HK-2 (cell line): ENCODE measurements at regions not wholly inside any gene's neighbourhood (a gene's known extent, or its start where the extent isn't known, plus 50 kb on each side); places are given as distances from the start of the nearest gene placed in this dataset.

Source experiments
- DNase-seq: peaks from one replicate; pipeline ENCODE4 v3.0.0-alpha.2; 2018; ENCODE audit not compliant: unreplicated experiment

GRCh38 chr12:24081092-24081529 lies 131.6 kb upstream of the SOX5 start:
- DNase-seq = no peak

GRCh38 chr12:24080465-24080864 lies 131.0 kb upstream of the SOX5 start:
- DNase-seq = no peak

DNA sequence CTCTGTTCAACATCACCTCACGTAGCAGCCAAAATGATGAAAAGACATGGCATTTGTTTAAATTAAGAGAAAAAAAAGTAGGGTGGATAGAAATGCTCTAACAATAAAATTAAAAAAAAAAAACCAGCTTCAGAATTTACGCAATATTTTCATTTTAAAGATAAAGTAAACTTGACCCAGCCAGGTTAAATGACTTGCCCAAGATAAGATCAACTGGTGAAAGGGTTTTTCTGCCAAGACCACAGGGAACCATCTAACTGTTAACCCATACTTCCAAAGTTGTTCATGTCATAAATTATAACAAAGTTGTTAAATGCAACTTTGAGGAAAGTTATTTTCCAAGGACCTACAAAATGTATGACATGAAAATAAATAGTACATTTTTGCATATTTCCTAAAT lies 129.6 kb upstream of the SOX5 start:
- DNase-seq = no peak

DNA sequence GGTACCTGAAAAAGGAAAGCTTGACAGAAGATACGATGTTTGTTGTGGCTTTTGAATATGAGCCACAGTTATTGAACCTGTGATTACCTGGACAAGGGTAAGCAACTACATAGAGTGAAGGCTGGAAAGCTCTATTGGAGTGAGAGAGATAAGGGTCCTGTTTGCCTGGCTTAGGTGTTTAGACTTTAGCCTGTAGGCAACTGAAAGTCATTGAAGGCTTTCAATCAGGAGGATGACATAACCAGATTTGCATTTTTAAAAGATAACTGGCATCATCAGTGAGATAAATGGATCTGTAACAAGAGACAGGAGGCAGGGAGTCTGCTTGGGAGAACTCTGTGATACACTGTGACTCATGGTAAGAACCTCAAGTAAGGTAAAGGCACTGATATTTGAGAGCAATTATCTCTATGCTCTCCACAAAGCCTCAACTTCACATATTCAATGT lies 128.9 kb upstream of the SOX5 start:
- DNase-seq = no peak

DNA sequence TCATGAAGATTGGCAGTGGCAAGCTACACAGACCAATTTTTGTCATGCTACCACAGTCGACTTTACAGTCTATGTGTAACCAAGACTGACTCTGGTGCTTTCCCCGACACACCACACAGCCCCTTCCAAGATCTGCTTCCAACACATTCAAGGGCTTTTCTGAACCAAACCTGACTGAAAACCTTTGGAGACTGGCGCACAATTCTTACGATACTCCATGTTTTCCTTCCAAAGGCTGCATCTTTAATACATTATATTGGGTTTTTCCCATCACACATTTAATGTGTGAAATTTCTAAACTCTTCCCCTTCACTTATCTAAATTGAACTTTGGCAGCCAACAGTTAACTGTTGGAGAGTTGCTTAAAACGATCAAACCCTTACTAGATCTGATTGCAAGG lies 127.7 kb upstream of the SOX5 start:
- no peak for DNase-seq

- DNase-seq = no peak
Observed at GRCh38 chr12:24075650-24076049, 126.2 kb upstream of the SOX5 start.

DNA sequence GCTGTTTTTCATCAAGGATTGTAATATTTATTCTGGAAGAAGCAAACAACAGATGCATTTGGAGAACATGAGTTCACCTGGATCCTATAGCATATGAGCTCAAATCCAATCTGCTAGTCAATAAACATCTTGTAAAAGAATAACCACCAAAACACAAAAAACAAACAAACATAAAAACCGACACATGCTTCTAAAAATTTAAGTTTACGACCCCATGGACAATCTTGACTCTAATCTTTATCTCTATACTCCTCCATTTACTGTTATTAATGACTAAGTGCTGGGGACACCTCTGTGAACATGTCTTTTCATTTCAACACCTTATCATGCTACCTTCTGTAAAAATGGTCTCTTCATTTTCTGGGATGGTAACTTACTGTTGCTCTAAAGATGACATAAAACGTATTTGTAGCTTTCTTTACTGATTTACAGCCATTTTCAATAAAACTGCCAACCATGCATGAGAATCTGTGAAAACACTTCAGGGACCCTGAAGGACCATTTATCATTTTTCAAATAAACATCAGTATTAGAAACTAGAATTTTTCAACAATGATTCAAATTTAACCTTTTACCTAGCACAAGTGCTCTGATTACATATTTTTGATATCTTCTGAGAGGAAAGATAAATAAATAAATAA lies 123.8 kb upstream of the SOX5 start:
- no peak for DNase-seq

- no peak for DNase-seq
Observed at GRCh38 chr12:24072302-24072701, 122.8 kb upstream of the SOX5 start.

DNA sequence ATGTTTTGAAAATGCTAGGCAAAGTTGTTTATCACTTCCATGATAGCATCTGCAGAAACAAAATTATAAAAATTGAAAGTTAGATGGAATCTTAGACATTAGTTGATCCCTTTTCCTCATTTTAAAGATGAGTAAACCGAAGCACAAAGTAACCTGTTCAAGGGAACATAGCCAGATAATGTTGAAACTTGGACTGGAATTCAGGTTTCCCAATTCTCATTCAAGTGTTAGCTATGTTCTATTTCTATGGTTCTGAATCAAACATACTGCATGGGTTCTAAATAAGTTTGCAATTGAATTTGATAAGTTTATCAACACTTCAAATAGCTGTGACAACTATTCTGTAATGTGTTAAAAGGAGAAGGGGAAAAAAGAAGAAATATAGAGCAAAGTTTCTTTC lies 122.4 kb upstream of the SOX5 start:
- DNase-seq = no peak

DNA sequence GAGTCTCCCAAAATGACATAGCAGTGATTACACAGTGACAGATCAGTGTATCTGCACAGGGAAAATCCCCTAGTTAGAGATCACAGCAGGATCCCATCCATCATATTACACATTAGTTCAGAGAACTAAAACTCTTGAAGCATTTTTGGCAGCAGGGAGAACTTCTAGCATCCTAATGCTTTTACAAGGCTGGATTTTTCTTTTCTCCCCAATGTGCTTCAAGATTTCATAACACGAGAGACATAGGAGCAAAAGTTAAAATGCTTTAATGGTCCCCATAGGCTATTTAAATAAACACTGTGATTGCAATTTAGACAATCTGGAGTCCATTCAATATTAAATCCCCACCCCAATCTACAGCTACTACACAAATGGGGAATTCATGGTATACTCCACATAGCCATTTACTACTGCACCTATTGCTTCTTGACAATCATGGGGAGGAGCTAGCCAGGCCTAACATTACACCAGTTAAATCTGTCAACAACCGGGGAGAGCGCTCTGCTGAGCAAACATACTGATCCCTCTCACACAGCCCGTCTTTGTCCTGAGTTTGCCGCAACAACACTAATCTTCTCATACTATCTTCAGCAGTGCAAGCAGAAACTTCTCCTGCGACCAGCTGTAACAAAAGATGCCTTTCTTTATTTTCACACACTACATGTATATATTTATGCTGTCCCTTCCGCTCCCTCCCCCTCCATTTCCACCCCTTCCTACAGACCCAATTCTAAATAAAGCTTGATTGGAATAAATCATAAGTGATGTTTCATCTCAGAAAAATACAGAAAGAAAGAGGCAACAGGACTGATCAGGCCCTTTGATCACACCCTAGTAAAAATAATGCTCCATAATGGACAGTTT lies 120.3 kb upstream of the SOX5 start:
- no peak for DNase-seq

DNA sequence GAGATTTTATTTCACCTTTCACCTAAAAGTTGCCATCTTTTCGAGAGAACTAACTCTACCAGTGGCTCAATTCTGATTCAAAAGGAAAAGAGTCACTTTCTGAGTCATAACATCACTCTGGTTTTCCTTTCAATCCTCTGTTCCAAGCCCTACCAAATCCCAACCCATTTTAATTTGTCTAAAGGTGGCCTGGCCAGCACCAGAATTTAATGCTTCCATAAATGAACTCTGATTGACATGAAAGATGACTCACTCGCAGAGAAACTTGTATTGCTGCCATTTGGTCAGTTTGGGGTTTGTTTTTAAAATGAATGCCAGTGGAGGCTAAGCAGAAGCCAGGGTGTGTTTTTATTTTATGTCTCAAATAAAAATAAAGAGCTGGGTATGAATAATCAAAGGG lies 117.4 kb upstream of the SOX5 start:
- DNase-seq = no peak

GRCh38 chr12:24066097-24066496 lies 116.6 kb upstream of the SOX5 start:
- DNase-seq = no peak

GRCh38 chr12:24062642-24063245 lies 113.3 kb upstream of the SOX5 start:
- no peak for DNase-seq

DNA sequence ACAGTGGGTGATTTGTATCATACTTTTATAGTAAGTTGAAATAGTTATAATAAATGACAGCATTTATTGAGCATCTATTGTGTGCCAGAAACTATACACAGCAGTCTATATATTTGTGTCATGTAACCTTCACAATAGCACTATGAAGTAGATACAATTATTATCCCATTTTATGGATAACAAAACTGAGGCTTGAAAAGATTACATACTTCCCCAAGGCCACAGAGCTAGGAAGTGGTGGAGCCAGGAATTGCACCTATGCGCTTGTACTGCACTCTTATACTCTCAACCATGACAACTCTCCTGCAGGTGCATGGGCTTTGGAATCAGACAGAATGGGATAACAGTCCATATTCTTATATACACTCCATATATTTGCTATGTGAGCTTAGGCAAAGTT lies 110.6 kb upstream of the SOX5 start:
- no peak for DNase-seq

DNA sequence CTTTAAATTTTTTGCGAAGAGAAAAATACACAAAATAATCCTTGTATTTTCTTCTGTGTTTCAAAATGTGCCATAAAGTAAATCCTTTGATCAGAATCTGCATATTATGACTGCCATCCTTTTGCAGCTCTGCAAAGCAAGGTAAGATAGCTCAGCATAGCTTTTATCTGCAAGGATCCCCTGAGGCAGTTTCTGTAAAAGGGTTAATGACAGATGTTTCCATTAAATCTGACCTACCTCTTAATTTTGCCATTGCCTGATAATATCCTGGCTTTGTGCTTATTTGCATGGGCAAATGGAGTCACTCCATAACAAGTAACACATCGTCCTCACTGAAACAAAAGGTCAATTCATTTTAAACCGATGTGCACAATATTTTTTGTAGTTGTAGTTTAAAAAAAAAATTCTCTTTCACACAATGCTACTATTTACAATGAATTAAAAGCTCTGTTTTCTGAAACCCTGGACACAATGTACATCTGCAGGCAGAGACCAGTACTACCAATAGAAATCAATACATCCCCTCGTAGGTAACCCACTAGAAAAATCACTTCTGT lies 108.5 kb upstream of the SOX5 start:
- no peak for DNase-seq

DNA sequence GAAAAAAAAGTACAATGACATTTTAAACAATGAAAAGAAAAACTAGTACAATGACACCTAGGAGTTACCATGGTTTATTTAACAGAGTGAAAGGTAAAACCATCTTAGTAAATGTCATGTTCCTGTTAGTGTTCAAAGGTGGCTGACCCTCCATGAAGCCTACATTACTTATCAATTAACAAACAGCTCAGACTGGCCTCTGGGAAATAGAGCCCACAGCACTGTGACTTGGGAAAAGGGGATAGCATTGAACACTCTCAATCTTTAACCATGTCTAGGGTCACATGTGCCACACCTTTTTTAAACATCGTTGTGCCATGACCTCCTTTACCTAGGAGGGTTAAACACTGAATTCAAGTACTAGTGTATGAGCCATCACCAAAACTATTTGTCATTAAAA lies 106.3 kb upstream of the SOX5 start:
- no peak for DNase-seq

DNA sequence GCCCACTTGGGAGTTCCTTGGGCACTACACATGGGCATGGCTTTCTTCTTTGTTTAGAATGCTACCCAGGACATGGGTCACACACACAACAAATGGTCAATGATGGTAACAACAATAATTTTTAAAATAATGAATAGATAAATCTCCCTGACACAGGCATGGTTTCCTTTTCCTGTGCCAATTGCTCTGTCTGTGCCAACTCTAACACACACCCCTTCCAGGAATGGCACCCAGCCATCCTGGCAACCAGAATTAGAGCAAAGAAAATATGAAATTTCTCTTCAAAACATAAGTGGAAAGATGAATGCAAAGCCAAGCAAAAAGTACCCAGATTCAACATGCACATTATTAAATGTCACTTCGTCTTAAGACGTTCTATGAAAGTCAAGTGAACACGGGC lies 104.9 kb upstream of the SOX5 start:
- no peak for DNase-seq

- no peak for DNase-seq
Observed at GRCh38 chr12:24049728-24050127, 100.3 kb upstream of the SOX5 start.

DNA sequence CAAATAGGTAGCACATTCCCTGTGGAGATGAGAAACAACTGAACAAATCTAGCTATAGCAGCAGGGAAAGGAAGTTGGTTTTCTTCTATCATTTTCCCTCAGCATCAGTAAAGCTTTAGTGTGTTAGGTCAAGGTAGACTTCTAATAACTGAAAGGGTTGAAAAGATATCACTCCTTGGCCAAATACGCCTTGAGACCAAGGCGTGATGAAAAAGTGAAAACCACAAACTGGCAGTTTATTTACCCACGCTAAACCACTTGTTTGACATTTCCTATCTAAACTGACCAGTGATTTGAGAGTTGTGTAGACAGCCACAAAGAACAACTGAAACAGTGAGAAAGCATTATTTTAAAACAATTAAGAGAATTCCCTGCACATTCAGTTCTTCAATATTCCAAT lies 99.6 kb upstream of the SOX5 start:
- DNase-seq = no peak

- DNase-seq = no peak
Observed at GRCh38 chr12:24048446-24048845, 99.0 kb upstream of the SOX5 start.

DNA sequence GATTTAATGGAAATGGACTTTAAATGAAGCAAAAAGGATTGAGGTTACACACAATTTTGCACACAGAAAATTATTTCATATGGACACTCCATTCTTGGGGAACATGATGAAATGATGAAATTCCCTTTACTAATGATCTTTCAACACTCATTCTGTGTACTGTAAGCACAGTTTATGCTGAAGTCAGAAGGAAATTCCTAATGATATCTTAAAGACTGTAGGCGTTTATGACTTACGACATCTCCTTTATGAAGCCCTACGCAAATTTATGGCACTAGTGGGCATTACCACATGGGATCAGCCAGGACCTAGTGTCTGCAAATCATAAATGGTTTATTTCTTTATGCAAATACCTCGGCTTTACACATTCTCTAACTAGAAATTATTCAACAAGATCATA lies 97.9 kb upstream of the SOX5 start:
- no peak for DNase-seq

DNA sequence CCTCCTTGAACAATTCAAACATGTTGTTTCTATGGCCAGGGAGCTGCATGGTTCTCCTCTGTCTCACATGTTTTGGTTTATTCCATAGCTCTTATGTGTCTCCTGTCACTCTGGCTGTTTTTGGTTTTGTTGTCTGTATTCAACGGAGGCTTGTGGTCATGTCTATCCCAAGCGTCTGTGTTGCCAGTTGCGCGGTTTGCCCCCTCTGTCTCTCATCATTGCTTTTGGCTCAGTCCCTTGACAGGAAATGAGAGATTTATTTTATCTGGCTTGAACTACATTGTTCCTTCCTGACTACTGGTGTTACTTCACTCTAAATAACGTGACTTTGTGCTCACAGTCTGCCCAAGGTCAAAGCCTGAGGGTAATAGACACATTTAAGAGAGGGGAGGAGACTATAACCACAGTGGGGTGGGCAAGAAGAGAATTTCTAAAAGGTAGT lies 96.4 kb upstream of the SOX5 start:
- DNase-seq = no peak
